ENCODE measurements at regions not wholly inside any gene's neighbourhood (a gene's known extent, or its start where the extent isn't known, plus 50 kb on each side); places are given as distances from the start of the nearest gene placed in this dataset.

DNA sequence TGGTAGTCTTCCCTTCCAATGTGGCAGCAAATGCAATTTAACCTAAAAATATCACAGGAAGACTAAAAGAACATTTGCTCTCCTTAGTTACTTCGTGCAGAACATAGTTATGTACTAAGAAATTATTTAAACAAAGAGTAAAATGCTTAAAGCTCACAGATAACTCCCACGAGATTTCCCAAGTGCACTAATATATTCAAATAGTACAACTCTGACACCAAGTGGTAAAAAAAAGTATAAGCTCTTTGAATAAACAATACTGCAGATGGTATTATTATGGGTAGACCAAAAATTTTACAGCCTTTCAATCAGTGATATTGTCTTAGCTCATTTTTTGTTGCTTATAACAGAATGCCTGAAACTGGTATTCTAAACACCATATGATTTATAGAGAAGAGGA is 52.8 kb upstream of the FILIP1 start:
- peak in 1 of 2 experiments; percentile 13 for DNase-seq

GRCh38 chr6:75550544-75551167 is 51.0 kb upstream of the SENP6 start:
- DNase-seq: no peak

DNA sequence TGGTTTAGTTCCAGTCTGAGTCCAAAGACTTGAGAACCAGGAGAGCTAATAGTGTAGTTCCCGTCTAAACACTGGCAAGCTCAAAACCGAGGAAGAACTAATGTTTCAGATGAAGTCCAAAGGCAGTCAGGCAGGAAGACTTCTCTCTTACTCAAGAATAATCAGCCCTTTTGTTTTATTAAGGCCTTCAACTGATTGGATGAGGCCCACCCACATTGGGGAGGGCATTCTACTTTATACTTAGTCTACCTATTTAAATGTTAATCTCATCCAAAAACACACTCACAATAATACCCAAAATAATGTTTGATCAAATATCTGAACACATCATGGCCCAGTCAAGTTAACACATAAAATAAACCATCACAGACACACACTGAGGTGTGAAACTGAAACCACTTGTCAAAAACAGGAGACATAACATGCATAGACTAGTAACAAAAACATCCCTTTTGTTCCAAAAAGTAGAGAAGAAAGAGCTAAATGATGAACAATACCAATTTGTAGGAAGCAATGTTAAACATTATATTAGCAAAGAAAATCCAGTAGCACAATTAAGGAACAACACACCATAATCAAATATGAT is 50.2 kb upstream of the SENP6 start:
- no peak for DNase-seq
